T-helper 22 cell (primary cell): ENCODE measurements at regions not wholly inside any gene's neighbourhood (a gene's known extent, or its start where the extent isn't known, plus 50 kb on each side); places are given as distances from the start of the nearest gene placed in this dataset.

Experiments
- DNase-seq: peaks from one replicate; pipeline ENCODE4 v3.0.0-alpha.2; 2020; ENCODE audit warnings: low read depth

- DNase-seq: no peak
Observed at GRCh38 chr1:23615423-23615822, 56.1 kb upstream of the ID3 start.

GRCh38 chr1:23614032-23614660 is 54.8 kb upstream of the ID3 start:
- no peak for DNase-seq

- no peak for DNase-seq
Observed at GRCh38 chr1:23613191-23614031, 54.1 kb upstream of the ID3 start.

GRCh38 chr1:23611601-23612327 is 52.5 kb upstream of the ID3 start:
- no peak for DNase-seq

- DNase-seq: no peak
Observed at GRCh38 chr1:23610677-23611076, 51.4 kb upstream of the ID3 start.

- DNase-seq: no peak
Observed at GRCh38 chr1:23609971-23610370, 50.7 kb upstream of the ID3 start.
